ENCODE measurements at regions not wholly inside any gene's neighbourhood (a gene's known extent, or its start where the extent isn't known, plus 50 kb on each side); places are given as distances from the start of the nearest gene placed in this dataset.

- Histone ChIP-seq H3K79me1 (ENCODE audit: insufficient read depth, low read depth, low read length, poor library complexity, severe bottlenecking) (no peaks in the 10 kb centered on the region), H4K8ac (replicated peaks; ENCODE audit: insufficient read length, low read depth, low read length) (no peak overlapping the region), H3K27ac (ENCODE audit: insufficient read length, low read depth, low read length) (no peak overlapping the region), H4K5ac (ENCODE audit: insufficient read length, low read depth, low read length) (no peak overlapping the region), H2BK12ac (ENCODE audit: insufficient read length, low read depth, low read length) (no peak overlapping the region), H2BK5ac (ENCODE audit: insufficient read length, low read length) (no peak overlapping the region), H3K4me2 (ENCODE audit: insufficient read depth, insufficient read length, low read length) (no peak overlapping the region), H3K4ac (ENCODE audit: low read depth, low read length) (no peak overlapping the region), H3K23me2 (ENCODE audit: insufficient read length, low read depth, low read length, poor library complexity, severe bottlenecking) (no peaks in the 10 kb centered on the region), H2BK120ac (ENCODE audit: low read depth, low read length, poor library complexity, severe bottlenecking) (no peak overlapping the region), H3K14ac (ENCODE audit: insufficient read depth, low read length) (no peak overlapping the region), H3K79me2 (ENCODE audit: insufficient read depth, low read length) (no peaks in the 10 kb centered on the region), H3K18ac (ENCODE audit: insufficient read length, low read depth, low read length) (no peak overlapping the region), H4K20me1 (ENCODE audit: control insufficient read depth, insufficient read depth, insufficient read length) (no peaks in the 10 kb centered on the region), H3K4me1 (ENCODE audit: insufficient read depth, low read length) (no peaks in the 10 kb centered on the region), H3T11ph (ENCODE audit: low read length) (no peak overlapping the region), H4K91ac (ENCODE audit: insufficient read length, low read depth, low read length) (no peak overlapping the region), H2AK5ac (ENCODE audit: insufficient read length, low read length) (no peak overlapping the region), H3K23ac (ENCODE audit: insufficient read length, low read depth, low read length) (no peak overlapping the region), H3K56ac (ENCODE audit: insufficient read length, low read depth, low read length) (no peak overlapping the region), H3K9me3 (ENCODE audit: control insufficient read depth, low read depth, low read length) (peaks cover 6% of the 10 kb centered on the region), H3K27me3 (ENCODE audit: insufficient read depth, low read length) (no peaks in the 10 kb centered on the region), H2AFZ (ENCODE audit: low read length) (no peak overlapping the region), H2BK15ac (ENCODE audit: low read depth, low read length) (no peak overlapping the region), H3K9ac (ENCODE audit: extremely low read depth, insufficient read length, low read length) (no peak overlapping the region), H2BK20ac (ENCODE audit: low read depth, low read length, poor library complexity, severe bottlenecking) (no peak overlapping the region)
- Mint-ChIP-seq H3K9me3 (peaks cover 12 to 16% of the 10 kb centered on the region in 2 experiments), H3K36me3 (ENCODE audit: insufficient read depth in 1 of 3, low read depth in 3 of 3) (peaks cover 4 to 12% (median 9%) of the 10 kb centered on the region in 3 experiments), H3K27me3 (ENCODE audit: low read depth) (peaks cover 2% of the 10 kb centered on the region; the same call in 1 of the 2 replicates), H3K4me3 (no peak overlapping the region), H3K27ac (no peak overlapping the region), H3K4me1 (peaks cover 8 to 10% of the 10 kb centered on the region in 2 experiments)
- DNase-seq = no peak
- no peak for TF ChIP-seq CTCF (conservative IDR thresholded peaks at IDR 0.05)
- WGBS (ENCODE audit: extremely low coverage, insufficient read length, low lambda C conversion rate) = no CpG with 5 or more reads among the region's 6 CpGs
Observed at GRCh38 chr18:73983970-73984369, 163.7 kb downstream of the FBXO15 start.

All from H9 (cell line).